GM19328 (cell line): ENCODE measurements at regions not wholly inside any gene's neighbourhood (a gene's known extent, or its start where the extent isn't known, plus 50 kb on each side); places are given as distances from the start of the nearest gene placed in this dataset.
A peak's percentile ranks its signal among the peaks of the same experiment; 100 is the strongest.
"Not testable (repeated sequence)": the region's sequence is repeated elsewhere in the genome, so short reads cannot be mapped to it uniquely, and the experiment has no call there.

Source experiments
- ATAC-seq: cut with Tn5 transposase; IDR thresholded peaks from one replicate; pipeline ENCODE4 v1.9.1; 2021; ENCODE audit warnings: mild to moderate bottlenecking, moderate library complexity; ENCODE audit not compliant: unreplicated experiment

DNA sequence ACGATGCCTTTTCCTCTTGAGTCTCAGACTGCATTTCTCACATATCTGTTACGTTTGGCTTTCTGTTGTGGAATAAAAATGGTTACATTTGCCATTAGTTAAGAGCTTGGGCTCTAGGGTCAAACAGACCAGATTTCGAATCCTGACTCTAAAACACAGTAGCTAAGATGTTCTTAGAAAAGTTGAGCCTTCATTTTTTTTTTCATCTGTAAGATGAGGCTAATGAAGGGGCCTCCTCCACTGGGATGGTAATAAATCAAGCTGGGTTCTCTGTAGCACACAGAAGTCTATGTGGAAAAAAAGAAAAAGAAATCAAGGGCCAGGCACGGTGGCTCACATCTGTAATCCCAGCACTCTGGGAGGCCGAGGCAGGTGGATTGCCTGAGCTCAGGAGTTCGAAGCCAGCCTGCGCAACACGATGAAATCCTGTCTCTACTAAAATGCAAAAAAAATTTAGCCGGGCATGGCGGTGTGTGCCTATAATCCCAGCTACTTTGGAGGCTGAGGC lies 49.9 kb upstream of the CAPRIN1 start:
- ATAC-seq, result no peak

DNA sequence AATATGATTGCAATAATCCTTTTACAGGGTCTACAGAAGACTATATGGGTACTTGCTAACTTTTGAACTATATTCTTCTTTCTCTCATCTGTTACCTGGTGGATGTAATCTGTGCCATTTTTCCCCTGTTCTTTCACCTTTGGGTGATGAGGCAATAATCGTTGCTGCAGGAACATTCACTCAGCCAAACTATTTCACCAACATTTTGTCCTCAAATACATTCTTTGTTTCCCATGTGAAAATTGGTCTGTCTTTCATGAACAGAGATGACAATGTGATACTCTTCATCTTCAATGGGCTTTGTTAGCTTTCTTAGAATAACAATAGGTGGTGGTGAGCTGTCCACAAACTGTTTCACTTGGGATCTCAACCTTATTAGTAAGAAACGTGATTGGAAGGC lies 52.1 kb upstream of the CAPRIN1 start:
- ATAC-seq, result no peak

DNA sequence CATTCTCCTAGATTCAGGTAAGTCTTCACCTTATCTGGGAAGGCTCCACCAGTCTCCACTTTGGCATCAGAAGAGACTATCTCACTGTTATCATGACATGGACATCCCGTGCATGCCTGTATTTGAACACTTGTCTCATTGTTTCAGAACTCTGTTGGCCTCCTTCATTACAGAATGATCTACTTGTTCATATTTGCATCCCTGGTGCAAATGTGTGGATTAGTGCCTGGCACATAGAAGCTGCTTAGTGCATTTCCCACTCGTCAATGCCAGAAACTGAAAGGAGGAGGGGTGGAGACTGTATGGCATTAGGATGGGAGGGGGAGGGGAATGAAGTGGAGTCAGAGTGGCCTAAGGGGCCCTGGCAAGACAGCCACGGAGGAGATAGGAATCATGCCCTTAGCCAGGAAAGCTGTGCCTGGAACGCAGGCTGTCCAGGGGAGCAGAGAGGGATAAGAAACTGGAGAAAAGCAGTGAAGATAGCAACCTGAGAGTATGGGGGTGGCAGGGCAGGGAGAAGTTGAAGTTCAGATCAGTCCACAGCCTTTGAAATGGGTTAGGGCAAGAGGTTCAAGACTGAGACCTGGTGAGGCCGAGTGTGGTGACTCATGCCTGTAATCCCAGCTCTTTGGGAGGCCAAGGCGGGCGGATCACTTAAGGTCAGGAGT lies 53.8 kb upstream of the CAPRIN1 start:
- no peak for ATAC-seq

DNA sequence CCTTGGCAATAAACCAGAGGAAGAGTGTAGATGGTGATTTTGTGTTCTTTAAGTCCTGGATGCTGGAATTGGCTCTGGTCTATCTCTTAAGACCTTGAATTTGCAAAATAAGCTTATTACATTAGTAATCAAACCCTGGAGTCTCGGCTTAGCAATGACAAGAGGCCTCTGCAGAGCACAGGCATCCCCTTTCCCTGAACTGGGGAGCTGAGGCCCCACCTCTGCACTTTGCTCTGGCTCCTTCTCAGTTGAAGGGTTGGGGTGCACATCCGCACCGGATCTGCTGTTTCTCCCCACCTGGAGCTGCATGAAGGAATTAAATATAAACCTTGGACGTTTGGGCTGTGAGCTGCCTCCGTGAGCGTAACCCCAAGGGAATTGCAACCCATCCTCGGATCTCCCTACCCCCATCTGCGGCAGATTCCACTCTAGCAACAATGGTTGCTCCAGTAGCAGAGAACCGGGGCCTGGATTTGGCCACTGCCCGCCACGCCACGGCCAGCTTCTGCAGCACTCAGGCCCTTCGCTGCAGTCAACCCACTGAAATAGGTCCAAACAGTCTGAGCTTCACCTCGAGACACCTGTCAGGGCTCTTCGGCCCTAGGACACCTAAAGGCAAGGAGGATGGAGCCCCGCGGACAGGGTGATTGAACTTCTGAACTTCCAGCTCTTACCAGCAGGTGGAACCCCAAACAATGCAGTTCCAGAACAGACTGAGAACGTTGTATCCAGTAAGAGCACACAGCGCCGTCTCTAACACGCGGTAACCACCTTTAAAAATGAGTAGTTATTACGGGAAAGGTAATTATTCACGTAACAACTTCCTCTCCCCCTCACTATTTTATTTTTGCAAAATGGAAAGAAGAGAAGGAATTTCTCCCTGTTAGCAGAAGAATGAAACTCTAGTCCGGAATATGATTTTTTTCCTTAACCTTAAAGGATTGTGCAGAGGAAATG lies 54.8 kb upstream of the CAPRIN1 start:
- peak; percentile 61 for ATAC-seq

DNA sequence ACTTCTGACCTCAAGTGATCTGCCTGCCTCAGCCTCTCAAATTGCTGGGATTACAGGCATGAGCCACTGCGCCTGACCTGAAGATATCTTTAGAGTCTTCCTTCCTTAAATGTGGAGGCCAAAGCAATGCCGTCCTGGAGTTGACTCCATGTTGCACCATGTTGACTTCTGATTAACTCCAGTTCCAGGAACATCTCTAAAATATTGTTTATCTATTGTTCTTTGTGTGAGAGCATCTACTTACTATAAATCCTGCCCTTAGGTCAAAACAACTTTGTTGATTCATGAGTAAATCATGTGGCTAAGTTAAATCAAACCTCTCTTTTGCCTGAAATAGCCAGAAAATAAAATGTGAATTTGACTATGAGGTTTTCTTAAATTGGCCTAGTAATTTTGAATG lies 56.6 kb upstream of the CAPRIN1 start:
- no peak for ATAC-seq

DNA sequence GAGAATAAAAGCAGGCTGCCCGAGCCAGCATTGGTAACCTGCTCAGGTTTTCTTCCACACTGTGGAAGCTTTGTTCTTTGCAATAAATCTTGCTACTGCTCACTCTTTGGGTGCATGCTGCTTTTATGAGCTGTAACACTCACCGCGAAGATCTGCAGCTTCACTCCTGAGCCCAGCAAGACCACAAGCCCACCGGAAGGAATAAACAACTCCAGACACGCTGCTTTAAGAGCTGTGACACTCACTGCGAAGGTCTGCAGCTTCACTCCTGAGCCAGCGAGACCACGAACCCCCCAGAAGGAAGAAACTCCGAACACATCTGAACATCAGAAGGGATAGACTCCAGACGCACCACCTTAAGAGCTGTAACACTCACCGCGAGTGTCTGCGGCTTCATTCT lies 60.4 kb upstream of the CAPRIN1 start:
- not testable (repeated sequence) for ATAC-seq

DNA sequence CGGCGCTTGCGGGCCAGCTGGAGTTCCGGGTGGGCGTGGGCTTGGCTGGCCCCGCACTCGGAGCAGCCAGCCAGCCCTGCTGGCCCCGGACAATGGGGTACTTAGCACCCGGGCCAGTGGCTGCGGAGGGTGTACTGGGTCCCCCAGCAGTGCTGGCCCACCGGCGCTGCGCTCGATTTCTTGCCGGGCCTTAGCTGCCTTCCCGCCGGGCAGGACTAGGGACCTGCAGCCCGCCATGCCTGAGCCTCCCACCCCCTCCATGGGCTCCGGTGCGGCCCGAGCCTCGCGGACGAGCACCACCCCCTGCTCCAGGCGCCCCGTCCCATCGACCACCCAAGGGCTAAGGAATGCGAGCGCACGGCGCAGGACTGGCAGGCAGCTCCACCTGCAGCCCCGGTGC lies 61.4 kb upstream of the CAPRIN1 start:
- ATAC-seq, result not testable (repeated sequence)

DNA sequence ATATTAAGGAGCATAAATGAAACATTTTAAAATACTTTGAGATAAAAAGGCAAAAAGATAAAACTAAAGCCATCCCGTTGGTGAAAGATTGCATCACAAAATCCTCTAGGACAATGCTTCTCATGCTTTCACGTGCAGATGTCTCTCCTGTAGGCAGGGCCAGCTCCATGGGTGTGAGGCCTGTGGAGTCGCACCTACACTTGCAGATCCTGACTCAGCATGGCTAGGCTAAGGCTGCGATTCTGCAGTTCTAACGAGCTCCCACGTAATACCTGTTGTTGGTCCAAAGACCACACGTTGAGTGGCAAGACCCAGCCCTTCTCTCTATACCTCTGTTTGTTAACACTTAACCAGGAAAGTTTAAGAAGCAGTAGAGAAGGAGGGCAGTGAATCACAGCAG lies 62.1 kb upstream of the CAPRIN1 start:
- ATAC-seq, result no peak

DNA sequence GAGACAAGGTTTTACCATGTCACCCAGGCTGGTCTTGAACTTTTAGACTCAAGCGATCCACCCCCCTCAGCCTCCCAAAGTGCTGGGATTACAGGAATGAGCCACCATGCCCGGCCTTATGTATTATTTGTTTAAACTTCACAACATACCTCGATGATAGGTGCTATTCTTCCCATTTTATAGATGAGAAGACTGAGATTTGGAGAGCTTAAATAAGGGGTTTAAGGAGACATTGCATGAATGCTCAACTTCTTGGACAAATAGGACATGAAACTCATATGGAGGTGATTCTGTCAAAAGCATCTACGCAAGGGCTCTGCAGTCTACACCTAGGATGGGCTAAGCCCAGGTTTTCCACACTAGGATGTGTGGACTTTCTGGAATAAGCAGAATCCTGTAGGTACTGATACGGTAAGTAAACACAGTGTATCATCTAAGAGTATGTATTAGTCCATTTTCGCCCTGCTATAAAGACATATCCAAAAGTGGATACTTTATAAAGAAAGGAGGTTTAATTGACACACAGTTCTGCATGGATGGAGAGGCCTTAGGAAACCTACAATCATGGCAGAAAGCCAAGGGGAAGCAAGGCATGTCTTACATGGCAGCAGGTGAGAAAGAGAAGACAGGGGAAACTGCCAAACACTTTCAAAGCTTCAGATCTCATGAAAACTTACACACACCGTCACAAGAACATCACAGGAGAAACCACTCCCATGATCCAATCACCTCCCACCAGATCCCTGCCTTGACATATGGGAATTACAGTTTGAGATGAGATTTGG lies 62.8 kb upstream of the CAPRIN1 start:
- ATAC-seq, result no peak

DNA sequence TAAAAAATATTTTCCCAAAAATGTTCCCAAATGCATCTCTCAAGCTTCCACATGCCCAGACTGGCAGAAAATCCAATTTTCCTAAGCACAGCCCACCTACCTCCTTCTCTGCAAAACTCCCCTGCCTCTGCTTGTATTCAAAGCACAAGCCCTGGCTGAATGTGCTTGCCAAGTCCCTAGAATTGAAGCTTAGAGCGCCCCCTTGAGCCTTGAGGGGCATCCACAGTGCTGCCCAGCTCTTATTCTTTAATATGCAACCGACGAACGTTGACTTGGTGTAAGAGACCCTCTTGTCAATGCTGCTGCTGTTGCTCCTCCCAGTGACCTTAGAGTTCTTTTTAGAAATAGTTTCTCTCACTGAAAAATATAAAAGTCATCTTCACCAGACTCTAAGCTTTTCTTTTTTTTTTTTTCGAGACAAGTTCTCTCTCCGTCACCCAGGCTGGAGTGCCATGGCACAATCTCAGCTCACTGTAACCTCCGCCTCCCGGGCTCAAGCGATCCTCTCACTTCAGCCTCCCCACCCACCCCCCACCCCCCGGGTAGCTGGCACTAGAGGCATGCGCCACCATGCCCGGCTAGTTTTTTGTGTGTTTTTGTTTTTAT lies 63.5 kb upstream of the CAPRIN1 start:
- ATAC-seq, result no peak

DNA sequence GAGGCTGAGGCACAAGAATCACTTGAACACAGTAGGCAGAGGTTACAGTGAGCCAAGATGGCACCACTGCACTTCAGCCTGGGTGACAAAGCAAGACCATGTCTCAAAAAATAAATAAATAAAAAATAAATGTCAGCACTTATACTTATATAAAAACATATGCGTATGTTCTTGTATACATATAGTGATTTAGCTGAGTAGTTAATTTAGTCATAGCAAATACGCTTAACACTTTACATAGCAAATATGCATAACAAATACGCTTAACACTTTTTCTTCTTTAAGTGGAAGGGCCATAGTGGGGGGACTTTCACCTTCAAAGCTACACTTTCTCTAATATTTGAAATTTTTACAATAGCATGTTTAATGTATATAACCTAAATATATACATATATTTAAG lies 64.0 kb upstream of the CAPRIN1 start:
- ATAC-seq, result no peak

DNA sequence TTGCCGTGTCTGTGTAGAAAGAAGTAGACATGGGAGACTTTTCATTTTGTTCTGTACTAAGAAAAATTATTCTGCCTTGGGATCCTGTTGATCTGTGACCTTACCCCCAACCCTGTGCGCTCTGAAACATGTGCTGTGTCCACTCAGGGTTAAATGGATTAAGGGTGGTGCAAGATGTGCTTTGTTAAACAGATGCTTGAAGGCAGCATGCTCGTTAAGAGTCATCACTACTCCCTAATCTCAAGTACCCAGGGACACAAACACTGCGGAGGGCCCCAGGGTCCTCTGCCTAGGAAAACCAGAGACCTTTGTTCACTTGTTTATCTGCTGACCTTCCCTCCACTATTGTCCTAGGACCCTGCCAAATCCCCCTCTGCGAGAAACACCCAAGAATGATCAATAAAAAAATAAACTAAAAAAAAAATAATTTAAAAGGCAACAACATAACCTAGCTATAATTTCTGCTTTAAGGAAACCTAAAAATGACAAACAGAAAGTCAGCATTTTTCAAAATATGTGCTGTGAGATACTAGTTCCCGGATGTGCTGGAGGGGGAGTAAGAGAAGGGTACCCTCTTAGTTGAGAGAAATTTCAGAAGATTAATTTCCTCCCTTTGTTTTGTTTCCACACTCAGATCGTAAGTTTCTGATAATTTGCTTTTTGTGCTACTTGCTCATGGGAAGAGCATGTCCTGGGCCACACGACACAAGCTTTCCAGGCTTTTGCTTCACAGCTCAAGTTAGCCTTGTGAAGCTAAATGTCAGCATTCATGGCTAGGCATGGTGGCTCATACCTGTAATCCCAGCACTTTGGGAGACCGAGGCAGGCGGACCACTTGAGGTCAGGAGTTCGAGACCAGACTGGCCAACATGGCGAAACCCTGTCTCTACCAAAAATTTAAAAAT lies 64.7 kb upstream of the CAPRIN1 start:
- ATAC-seq, result not testable (repeated sequence)

DNA sequence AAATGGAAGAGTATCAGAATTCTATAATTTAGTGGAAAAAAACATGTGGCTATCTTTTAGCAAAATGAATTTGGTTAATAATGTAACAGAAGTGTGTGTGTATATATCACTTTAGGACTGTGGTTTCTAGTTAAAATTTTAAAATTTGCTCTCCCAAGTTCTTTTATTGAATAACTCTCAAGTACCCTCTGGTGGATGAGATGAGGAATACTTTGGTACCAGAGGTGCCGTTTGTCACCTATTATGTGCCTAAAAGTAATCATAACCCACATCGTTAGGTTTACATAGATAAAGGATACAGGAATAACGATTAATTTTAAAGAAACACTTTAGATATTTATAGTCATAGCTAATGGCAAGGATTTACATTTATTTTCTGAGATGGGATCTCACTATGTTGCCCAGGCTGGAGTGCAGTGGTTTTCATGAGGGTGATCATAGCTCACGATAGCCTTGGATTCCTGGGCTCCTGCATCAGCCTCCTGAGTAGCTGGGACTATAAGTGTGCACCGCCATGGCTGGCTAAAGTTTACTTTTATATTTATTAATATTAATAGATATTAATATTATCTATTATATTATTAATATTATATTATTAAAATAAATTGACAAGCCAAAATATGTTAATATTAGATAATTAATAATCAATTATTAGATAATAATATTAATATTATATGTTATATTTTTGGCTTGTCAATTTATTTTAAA lies 66.7 kb upstream of the CAPRIN1 start:
- ATAC-seq, result no peak

DNA sequence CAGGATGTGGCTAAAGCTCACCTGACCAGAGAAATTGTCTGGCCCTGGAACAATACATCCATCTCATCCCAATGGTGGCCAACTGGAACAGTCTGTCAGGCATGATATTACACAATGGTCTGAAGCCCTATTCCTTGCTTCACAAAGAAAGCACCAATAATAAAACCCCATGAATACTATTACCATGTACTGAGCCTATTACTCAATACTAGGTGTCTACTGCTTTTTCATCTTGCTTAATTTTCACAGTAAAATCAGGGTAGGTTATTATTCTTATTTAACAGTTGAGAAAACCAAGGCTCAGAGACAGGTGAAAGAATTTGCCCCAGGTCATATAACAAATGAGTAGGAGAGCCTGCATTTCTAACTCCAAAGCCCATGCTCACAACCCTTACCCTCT lies 68.9 kb upstream of the CAPRIN1 start:
- no peak for ATAC-seq

DNA sequence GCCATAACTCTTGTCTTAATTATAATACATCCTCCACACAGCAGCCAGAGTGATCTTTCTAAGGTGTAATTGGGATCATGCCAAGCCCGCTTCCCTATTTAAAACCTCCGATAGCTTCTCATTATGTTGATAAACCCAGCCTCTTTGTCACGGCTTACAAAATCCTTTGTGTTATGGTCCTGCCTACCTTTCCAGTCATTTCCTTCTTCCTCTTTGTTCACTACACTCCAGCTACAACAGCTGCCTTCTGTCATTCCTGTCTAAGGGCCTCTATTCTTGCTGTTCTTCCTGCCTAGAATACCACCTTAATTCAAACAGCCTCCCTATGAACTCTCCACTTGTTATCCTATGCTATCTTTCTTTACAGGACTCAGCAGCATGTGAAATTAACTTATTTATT lies 70.6 kb upstream of the CAPRIN1 start:
- ATAC-seq, result no peak

DNA sequence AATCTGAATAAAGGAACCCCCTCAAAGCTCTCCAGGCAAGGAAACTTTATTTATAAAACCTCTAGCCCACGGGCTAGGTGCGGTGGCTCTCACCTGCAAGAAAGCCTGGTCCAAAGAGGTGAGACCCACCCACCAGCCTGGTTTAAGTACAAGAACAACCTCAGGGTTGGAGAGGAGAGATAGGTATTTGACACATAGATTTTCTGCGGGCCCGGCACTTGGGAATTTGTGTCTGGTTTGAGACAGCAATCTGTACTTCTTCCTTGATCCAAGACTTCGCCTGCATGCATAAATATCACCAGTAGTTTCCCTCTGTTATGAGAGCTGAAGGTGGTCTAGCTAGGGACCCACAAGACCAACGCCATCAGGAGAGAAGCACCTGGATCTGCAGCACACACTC lies 73.2 kb upstream of the CAPRIN1 start:
- no peak for ATAC-seq

DNA sequence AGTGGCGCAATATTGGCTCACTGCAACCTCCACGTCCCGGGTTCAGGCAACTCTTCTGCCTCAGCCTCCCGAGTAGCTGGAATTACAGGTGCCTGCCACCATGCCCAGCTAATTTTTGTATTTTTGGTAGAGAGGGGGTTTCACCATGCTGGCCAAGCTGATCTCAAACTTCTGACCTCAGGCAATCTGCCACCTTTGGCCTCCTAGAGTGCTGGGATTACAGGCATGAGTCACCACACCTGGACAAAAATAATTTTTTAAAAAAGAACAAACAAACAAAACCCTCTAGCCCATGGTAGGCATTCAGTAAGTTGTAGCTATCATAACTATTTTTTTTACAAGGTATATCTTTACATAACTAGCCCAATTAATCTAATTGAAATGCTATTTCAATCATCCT lies 73.9 kb upstream of the CAPRIN1 start:
- no peak for ATAC-seq

DNA sequence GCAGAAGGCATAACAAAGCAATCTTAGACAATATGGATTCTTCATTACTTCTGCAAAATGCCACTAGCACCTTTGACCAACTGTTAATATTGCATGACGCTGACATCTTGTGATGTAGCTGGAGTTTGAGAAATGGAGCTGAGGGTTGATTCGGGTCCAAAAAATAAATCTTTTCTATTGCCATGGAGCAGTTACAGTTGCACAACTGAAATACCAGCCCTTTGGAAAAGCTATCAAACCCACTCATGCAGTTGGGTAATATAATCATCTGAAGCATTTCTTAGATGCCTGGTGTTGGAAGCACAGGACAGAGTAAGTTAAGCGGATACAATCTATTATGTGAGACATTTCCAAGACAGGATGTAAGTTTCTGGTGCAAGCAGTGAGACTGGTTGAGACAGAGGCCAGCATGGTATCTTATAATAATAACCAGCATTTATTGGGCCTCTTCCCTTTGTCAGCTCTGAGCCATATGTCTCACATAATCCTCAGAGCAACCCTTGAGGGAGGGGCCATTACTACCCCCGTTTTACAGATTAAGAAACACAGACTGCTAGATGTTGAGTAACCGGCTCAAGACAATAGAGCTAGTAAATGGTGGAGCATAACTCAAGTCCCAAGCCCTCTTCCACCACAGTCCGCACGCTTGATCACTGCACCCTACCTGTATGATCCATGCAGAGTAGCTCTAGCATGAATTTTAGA lies 74.9 kb upstream of the CAPRIN1 start:
- no peak for ATAC-seq

DNA sequence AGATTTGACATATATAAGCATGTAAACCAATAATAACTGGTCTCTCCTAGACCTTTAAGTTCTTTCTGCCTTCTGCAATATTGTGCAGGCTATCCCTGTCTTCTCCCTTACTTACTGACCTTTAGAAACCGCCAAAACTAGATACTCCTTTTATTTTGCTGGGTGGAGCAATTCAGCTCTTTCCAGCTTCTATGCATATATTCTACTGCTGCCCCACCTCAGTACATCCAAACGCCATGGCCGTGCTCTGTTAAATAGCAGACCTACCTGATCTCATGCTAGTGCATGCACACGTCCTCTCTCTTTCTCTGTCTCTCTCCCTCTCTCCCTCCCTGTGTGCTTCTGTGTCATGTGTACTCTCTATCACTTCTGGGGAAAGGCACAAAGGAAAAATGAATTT lies 76.7 kb upstream of the CAPRIN1 start:
- no peak for ATAC-seq
